KMS-11 (cell line): ENCODE measurements at regions not wholly inside any gene's neighbourhood (a gene's known extent, or its start where the extent isn't known, plus 50 kb on each side); places are given as distances from the start of the nearest gene placed in this dataset.

Source experiments
- H2AFZ ChIP-seq: fragments of 200-600 bp; sonication (generic); 2 replicates; pipeline ENCODE4 v1.6.1; 2016; ENCODE audit warnings: antibody characterized with exemption, mixed run types, low read depth
- H3K27ac ChIP-seq: fragments of 200-600 bp; sonication (generic); 2 replicates; pipeline ENCODE4 v1.6.1; 2016; ENCODE audit warnings: mild to moderate bottlenecking, mixed run types
- H3K27me3 ChIP-seq: fragments of 200-600 bp; sonication (generic); 2 replicates; pipeline ENCODE4 v1.6.1; 2017; ENCODE audit warnings: mild to moderate bottlenecking, low read depth, mixed run types, moderate library complexity; ENCODE audit not compliant: insufficient read depth
- H3K36me3 ChIP-seq: fragments of 200-600 bp; sonication (generic); 2 replicates; pipeline ENCODE4 v1.6.1; 2017; ENCODE audit warnings: mild to moderate bottlenecking, mixed run types; ENCODE audit not compliant: insufficient read depth
- H3K4me1 ChIP-seq: fragments of 200-600 bp; sonication (generic); 2 replicates; pipeline ENCODE4 v1.6.1; 2016; ENCODE audit warnings: mild to moderate bottlenecking, low read depth, mixed run types; ENCODE audit not compliant: poor library complexity, severe bottlenecking
- H3K4me2 ChIP-seq: fragments of 200-600 bp; sonication (generic); 2 replicates; pipeline ENCODE4 v1.7.0; 2016; ENCODE audit warnings: mild to moderate bottlenecking, mixed run types
- H3K4me3 ChIP-seq: fragments of 200-600 bp; sonication (generic); IDR thresholded peaks from 2 replicates; pipeline ENCODE4 v1.6.1; 2017; ENCODE audit warnings: low read depth, low read length, mixed read lengths; ENCODE audit not compliant: insufficient read depth
- H3K79me2 ChIP-seq: fragments of 200-600 bp; sonication (generic); 2 replicates; pipeline ENCODE4 v1.6.1; 2016; ENCODE audit warnings: low read depth, mixed run types; ENCODE audit not compliant: insufficient read depth
- H3K9ac ChIP-seq: fragments of 200-600 bp; sonication (generic); 2 replicates; pipeline ENCODE4 v1.6.1; 2016; ENCODE audit warnings: mild to moderate bottlenecking, mixed run types
- H4K20me1 ChIP-seq: fragments of 200-600 bp; sonication (generic); 2 replicates; pipeline ENCODE4 v1.6.1; 2016; ENCODE audit warnings: mild to moderate bottlenecking, mixed run types; ENCODE audit not compliant: insufficient read depth
- CTCF ChIP-seq: fragments of 200-600 bp; sonication (generic); conservative IDR thresholded peaks from 2 replicates; pipeline ENCODE4 v1.6.1; 2017; ENCODE audit warnings: low read depth, mild to moderate bottlenecking, antibody characterized with exemption, low read length, moderate library complexity, mixed read lengths

- no peaks in the 10 kb centered on the region for H3K27me3 ChIP-seq
- no peaks in the 10 kb centered on the region for H4K20me1 ChIP-seq
- no peak overlapping the region for H3K4me2 ChIP-seq
- no peak overlapping the region for H3K27ac ChIP-seq
- no peaks in the 10 kb centered on the region for H3K4me1 ChIP-seq
- no peaks in the 10 kb centered on the region for H3K36me3 ChIP-seq
- no peak overlapping the region for H3K4me3 ChIP-seq
- TF ChIP-seq CTCF = no peak
- no peak overlapping the region for H3K9ac ChIP-seq
- H2AFZ ChIP-seq = no peak overlapping the region
- H3K79me2 ChIP-seq = no peaks in the 10 kb centered on the region
Observed at GRCh38 chr2:120568975-120569268, 166.7 kb upstream of the GLI2 start.

- H3K36me3 ChIP-seq = no peaks in the 10 kb centered on the region
- no peak for TF ChIP-seq CTCF
- H3K27me3 ChIP-seq = no peaks in the 10 kb centered on the region
- no peaks in the 10 kb centered on the region for H4K20me1 ChIP-seq
- H3K4me3 ChIP-seq = no peak overlapping the region
- H2AFZ ChIP-seq = no peak overlapping the region
- H3K9ac ChIP-seq = no peak overlapping the region
- no peak overlapping the region for H3K4me2 ChIP-seq
- H3K4me1 ChIP-seq = no peaks in the 10 kb centered on the region
- no peak overlapping the region for H3K27ac ChIP-seq
- H3K79me2 ChIP-seq = no peaks in the 10 kb centered on the region
Observed at GRCh38 chr2:120570001-120570400, 165.7 kb upstream of the GLI2 start.

- Histone ChIP-seq H3K36me3 (no peaks in the 10 kb centered on the region), H3K9ac (no peak overlapping the region), H2AFZ (no peak overlapping the region), H3K4me3 (no peak overlapping the region), H3K4me1 (no peaks in the 10 kb centered on the region), H3K4me2 (no peak overlapping the region), H3K27ac (no peak overlapping the region), H3K27me3 (no peaks in the 10 kb centered on the region), H3K79me2 (no peaks in the 10 kb centered on the region), H4K20me1 (no peaks in the 10 kb centered on the region)
- TF ChIP-seq CTCF = no peak
Observed at GRCh38 chr2:120570546-120570945, 165.1 kb upstream of the GLI2 start.

GRCh38 chr2:120571015-120571728, 164.5 kb upstream of the GLI2 start:
- Histone ChIP-seq H3K36me3 (no peaks in the 10 kb centered on the region), H3K79me2 (no peaks in the 10 kb centered on the region), H3K27me3 (no peaks in the 10 kb centered on the region), H3K4me1 (no peaks in the 10 kb centered on the region), H3K27ac (no peak overlapping the region), H3K4me3 (no peak overlapping the region), H2AFZ (no peak overlapping the region), H4K20me1 (no peaks in the 10 kb centered on the region), H3K4me2 (no peak overlapping the region), H3K9ac (no peak overlapping the region)
- TF ChIP-seq CTCF = no peak

- no peak overlapping the region for H3K4me3 ChIP-seq
- H3K27ac ChIP-seq = no peak overlapping the region
- no peaks in the 10 kb centered on the region for H4K20me1 ChIP-seq
- no peaks in the 10 kb centered on the region for H3K79me2 ChIP-seq
- H3K27me3 ChIP-seq = no peaks in the 10 kb centered on the region
- no peaks in the 10 kb centered on the region for H3K36me3 ChIP-seq
- TF ChIP-seq CTCF = no peak
- H3K4me2 ChIP-seq = no peak overlapping the region
- no peaks in the 10 kb centered on the region for H3K4me1 ChIP-seq
- H2AFZ ChIP-seq = no peak overlapping the region
- no peak overlapping the region for H3K9ac ChIP-seq
Observed at GRCh38 chr2:120572226-120572625, 163.4 kb upstream of the GLI2 start.
